ENCODE measurements at regions not wholly inside any gene's neighbourhood (a gene's known extent, or its start where the extent isn't known, plus 50 kb on each side); places are given as distances from the start of the nearest gene placed in this dataset.
"Not testable (repeated sequence)": the region's sequence is repeated elsewhere in the genome, so short reads cannot be mapped to it uniquely, and the experiment has no call there.

GRCh38 chr11:11220786-11221185 is 132.3 kb downstream of the CSNK2A3 start:
- no peak for DNase-seq (ENCODE audit: low read depth)

- DNase-seq (ENCODE audit: low read depth): no peak
These were observed 134.4 kb downstream of the CSNK2A3 start for GRCh38 chr11:11218629-11218986.

- DNase-seq (ENCODE audit: low read depth): no peak
These were observed 135.0 kb downstream of the CSNK2A3 start for GRCh38 chr11:11217929-11218628.

GRCh38 chr11:11217289-11217928 is 135.6 kb downstream of the CSNK2A3 start:
- no peak for DNase-seq (ENCODE audit: low read depth)

- DNase-seq (ENCODE audit: low read depth): no peak
These were observed 137.1 kb downstream of the CSNK2A3 start for GRCh38 chr11:11215944-11216343.

- DNase-seq (ENCODE audit: low read depth): no peak
These were observed 137.8 kb downstream of the CSNK2A3 start for GRCh38 chr11:11215058-11215815.

GRCh38 chr11:11213117-11213516 is 139.9 kb downstream of the CSNK2A3 start:
- no peak for DNase-seq (ENCODE audit: low read depth)

- DNase-seq (ENCODE audit: low read depth): no peak
These were observed 141.2 kb downstream of the CSNK2A3 start for GRCh38 chr11:11211888-11212287.

GRCh38 chr11:11211186-11211585 is 141.9 kb downstream of the CSNK2A3 start:
- no peak for DNase-seq (ENCODE audit: low read depth)

- no peak for DNase-seq (ENCODE audit: low read depth)
These were observed 142.6 kb downstream of the CSNK2A3 start for GRCh38 chr11:11210446-11210845.

GRCh38 chr11:11209967-11210366 is 143.1 kb downstream of the CSNK2A3 start:
- no peak for DNase-seq (ENCODE audit: low read depth)

GRCh38 chr11:11208994-11209393 is 144.1 kb downstream of the CSNK2A3 start:
- no peak for DNase-seq (ENCODE audit: low read depth)

GRCh38 chr11:11207428-11207827 is 145.6 kb downstream of the CSNK2A3 start:
- no peak for DNase-seq (ENCODE audit: low read depth)

- DNase-seq (ENCODE audit: low read depth): no peak
These were observed 146.6 kb downstream of the CSNK2A3 start for GRCh38 chr11:11206484-11206883.

- no peak for DNase-seq (ENCODE audit: low read depth)
These were observed 150.2 kb downstream of the CSNK2A3 start for GRCh38 chr11:11202885-11203284.

GRCh38 chr11:11201302-11201701 is 151.7 kb downstream of the CSNK2A3 start:
- not testable (repeated sequence) for DNase-seq (ENCODE audit: low read depth)

- no peak for DNase-seq (ENCODE audit: low read depth)
These were observed 160.5 kb downstream of the CSNK2A3 start for GRCh38 chr11:11192541-11192940.

GRCh38 chr11:11189506-11189905 is 163.5 kb downstream of the CSNK2A3 start:
- DNase-seq (ENCODE audit: low read depth): no peak

- DNase-seq (ENCODE audit: low read depth): no peak
These were observed 166.8 kb downstream of the CSNK2A3 start for GRCh38 chr11:11186249-11186648.

- no peak for DNase-seq (ENCODE audit: low read depth)
These were observed 170.8 kb downstream of the CSNK2A3 start for GRCh38 chr11:11182261-11182660.

- no peak for DNase-seq (ENCODE audit: low read depth)
These were observed 174.1 kb downstream of the CSNK2A3 start for GRCh38 chr11:11178671-11179638.

Measured in stimulated activated CD8-positive, alpha-beta memory T cell treated with anti-CD3 and anti-CD28 coated beads, Interleukin-15, amount 100 ng/mL, for 1 hour (primary cell).